ENCODE measurements at regions not wholly inside any gene's neighbourhood (a gene's known extent, or its start where the extent isn't known, plus 50 kb on each side); places are given as distances from the start of the nearest gene placed in this dataset.

DNA sequence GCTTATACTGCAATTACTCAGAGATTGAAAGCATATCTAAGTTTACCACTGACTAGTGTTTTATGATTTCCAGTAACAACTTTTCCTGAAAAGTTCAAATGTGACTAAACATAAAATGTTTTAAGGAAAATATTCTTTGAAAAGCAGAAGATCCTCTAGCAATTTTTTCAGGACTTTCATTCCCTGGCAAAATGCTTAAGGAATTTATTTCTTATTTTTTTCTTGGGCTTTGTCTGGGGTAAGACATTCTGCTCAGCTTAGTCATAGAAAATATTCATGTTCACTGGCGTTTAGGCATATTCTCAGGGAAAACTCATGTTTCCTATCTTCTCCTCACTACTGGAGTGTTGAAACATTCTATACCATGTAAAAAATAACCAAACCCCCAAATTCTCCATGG lies 235.3 kb upstream of the CEP162 start:
- no peak for DNase-seq (ENCODE audit: low spot score)

- no peak for DNase-seq (ENCODE audit: low spot score)
Measured at GRCh38 chr6:84461461-84461860, 234.0 kb upstream of the CEP162 start.

GRCh38 chr6:84460491-84460890 lies 233.0 kb upstream of the CEP162 start:
- no peak for DNase-seq (ENCODE audit: low spot score)

GRCh38 chr6:84459401-84459800 lies 232.0 kb upstream of the CEP162 start:
- no peak for DNase-seq (ENCODE audit: low spot score)

DNA sequence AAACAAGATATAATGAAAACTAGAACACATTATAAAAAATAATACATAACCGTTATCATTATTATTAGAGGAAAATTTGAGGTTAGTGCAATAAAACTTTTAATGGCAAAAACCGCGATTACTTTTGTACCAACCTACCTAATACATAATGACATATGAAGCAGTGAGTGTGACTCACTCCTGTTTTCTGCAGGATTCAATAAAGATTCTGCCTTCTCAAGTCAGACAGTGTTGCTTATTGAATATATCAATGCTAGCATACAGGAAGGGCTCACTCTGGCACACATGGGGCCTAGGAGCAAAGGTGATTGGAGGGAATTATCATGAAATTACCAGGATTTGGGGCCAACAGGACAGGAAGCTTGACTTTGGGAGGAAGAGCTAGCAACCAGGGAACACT lies 230.8 kb upstream of the CEP162 start:
- no peak for DNase-seq (ENCODE audit: low spot score)

- no peak for DNase-seq (ENCODE audit: low spot score)
Measured at GRCh38 chr6:84457276-84457675, 229.8 kb upstream of the CEP162 start.

- DNase-seq (ENCODE audit: low spot score): no peak
Measured at GRCh38 chr6:84456803-84457202, 229.4 kb upstream of the CEP162 start.

DNA sequence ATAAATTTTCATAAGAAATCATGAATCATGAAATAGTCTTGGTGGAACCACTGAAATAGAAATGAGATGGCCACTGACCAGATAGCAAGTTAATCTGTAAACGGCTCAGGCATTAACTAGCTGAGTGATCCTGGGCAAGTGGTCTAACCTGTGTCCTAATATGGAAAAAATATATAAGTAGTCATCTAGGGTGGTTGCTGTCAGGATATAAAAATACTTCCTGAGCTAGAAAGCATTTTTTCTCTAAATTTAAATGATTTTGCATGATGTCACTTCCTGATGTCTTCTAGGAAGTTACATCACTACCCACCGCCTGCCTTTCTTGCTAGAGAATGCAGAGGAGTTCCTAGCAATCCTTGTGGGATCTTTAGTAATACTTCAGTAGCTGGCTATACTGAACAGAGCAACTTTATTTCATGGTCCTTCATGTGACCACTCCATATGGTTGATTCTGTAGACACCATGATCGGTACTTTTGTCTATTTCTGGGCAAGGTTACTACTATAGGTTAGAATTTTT lies 228.1 kb upstream of the CEP162 start:
- no peak for DNase-seq (ENCODE audit: low spot score)

DNA sequence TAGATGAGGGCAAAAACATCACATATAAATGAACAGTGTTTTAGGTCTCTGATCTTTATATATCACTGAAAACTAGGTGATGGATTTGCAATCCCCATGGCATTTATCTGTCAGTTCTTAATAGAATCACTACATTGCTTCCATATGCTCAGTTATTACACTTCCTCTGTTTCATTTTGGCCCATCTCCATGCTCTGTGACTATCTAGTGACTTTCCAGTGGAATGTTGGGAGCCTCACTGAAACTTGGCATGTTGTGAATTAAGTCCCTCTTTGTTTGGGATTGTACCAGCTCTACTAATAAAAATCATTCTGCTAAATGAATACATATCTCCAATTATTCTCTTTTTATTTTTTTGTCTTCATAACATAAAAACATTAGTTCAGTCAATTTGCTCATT lies 226.1 kb upstream of the CEP162 start:
- no peak for DNase-seq (ENCODE audit: low spot score)

DNA sequence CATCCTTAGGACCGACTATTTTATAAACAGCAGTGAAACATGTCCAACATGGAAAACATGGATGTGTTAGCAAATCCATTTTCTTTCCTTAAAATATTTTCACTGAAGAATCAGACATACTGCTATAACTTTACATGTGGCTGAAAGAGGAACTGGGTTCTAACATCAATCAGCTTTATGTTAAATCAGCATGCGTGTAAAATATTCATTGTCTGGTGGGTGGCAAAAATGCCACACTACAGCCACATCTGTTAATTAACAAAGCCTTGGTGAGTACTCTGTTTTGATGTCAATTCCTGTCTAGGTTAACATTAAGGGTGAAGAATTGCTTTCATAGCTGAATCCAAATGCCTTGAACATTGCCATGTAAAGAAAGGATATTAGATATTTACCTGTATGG lies 222.6 kb upstream of the CEP162 start:
- DNase-seq (ENCODE audit: low spot score): no peak

- DNase-seq (ENCODE audit: low spot score): peak; percentile 8
Measured at GRCh38 chr6:84449220-84449619, 221.8 kb upstream of the CEP162 start.

DNA sequence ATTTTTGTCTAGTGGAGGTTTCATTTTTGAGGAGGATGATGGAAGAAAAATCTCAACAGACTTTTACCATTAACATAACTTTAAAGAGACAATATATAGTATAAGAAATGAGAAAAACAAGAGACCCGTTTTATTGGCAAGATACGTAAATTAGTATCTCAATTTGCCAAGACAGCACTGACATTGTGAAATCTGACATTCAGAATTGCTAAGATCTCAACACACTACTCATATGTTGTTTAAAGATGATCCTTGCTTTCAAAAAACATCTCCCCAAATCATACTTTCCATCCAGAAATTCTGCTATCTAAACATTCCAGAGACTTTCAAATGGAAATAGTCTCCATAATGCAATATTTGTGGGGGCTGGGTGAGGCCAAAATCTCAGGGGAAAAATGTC lies 220.9 kb upstream of the CEP162 start:
- no peak for DNase-seq (ENCODE audit: low spot score)

- DNase-seq (ENCODE audit: low spot score): no peak
Measured at GRCh38 chr6:84447651-84448050, 220.2 kb upstream of the CEP162 start.

- no peak for DNase-seq (ENCODE audit: low spot score)
Measured at GRCh38 chr6:84445068-84445467, 217.6 kb upstream of the CEP162 start.

GRCh38 chr6:84442208-84442607 lies 214.8 kb upstream of the CEP162 start:
- no peak for DNase-seq (ENCODE audit: low spot score)

- no peak for DNase-seq (ENCODE audit: low spot score)
Measured at GRCh38 chr6:84441456-84441855, 214.0 kb upstream of the CEP162 start.

DNA sequence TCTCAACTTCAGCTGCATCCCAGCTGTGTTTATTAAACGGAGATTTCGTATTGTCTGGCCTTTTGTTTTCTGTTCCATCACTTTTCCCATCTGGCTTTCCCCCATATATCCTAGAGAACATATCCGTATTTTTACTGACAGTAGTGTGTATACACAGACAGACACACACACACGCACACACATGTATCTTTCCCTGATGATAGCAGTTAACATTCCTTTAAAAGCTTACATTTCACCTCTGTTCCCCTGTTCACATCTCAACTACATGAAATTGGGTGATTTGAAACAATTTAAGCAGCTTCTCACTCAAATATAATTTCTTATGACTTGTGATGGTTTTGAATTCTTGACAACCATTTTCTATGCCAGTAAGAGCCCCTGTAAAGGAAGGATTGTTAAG lies 207.1 kb upstream of the CEP162 start:
- DNase-seq (ENCODE audit: low spot score): no peak

GRCh38 chr6:84432619-84433018 lies 205.2 kb upstream of the CEP162 start:
- no peak for DNase-seq (ENCODE audit: low spot score)

DNA sequence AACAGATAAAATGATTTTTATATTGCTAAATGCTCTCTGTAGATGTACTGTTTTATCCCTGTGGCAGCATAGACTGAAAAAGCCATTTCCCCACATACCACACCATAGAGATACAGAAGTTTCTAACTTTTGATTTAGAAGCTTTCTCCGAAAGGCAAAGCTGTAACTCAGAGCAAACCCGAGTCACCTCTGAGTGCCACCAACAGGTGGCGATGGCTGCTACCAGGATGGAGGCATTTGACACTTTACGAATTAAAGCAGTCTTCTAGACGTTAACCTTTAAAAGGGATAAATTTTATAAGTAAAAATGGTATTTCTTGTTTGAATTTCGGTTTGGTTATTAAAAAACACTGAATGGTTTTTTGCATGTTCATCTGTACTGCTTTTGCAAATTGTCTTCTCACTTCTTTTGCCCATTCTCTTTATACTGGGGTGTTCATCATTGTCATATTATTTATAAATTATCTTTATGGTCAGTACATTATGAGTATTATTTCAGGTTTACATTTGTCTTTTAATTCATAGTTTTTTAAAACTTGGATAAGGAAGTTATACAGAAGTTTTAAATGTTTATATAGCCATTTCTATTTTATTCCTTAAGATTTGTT lies 201.0 kb upstream of the CEP162 start:
- peak; percentile 13 for DNase-seq (ENCODE audit: low spot score)

DNA sequence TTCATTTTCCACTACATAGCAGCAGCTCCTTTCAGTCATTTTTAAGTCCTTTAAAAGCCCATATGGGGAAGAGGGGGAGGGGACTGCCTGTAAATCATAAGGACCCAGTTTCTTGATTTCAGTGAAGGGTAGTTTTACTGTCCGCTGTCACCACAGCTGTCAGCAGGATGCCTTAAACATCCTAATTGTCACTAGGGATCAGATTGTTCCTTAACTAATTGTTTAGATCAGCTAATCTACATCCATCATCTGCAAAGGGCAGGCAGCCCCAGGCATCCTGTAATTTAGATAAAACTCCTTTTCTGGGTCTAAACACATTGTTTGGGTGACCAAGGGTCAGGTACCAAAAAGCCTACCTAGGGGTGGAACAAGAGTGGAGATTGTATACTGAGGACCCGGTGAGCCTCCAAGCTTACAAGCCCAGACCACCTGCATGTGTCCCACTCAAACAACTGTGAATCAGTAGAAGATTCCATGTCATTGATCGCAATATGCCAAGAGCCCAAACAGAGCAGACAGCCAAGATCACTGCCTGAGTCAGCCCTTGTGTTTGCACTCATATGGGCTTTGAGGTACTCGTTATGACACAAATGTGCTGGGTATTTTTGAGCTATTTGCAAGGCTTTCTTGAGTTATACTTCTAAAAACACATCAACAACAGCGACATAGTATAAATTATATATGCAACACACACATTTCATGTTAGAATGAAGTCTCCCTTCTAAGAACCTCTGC lies 198.7 kb upstream of the CEP162 start:
- no peak for DNase-seq (ENCODE audit: low spot score)

GRCh38 chr6:84424956-84425355 lies 197.5 kb upstream of the CEP162 start:
- no peak for DNase-seq (ENCODE audit: low spot score)

DNA sequence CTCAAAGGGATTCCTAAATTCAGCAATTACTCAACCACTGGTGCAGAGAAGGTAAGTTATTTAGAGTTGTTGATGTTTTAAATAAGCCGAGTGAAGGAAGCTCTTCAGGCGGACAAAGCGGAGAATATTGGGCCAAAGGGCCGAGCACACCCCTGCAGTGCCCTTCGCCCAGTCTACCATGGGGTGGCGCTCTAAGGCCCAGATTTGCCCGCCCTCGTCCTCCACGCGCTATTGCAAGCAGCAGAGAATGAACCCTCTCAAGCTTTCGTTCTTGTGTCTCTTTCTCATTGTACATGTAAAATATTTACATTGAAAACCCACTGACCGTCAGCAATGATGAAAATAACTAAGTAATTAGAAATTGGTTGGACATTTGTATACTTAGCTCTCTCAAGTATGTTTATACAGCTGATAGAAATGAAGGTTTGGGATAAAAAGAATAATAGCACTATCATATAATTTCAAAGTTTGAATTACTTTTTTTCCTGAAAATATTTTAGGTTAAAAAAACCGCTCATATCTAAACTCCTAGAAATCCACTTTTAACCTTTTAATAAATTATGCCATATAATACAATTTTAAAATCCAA lies 195.0 kb upstream of the CEP162 start:
- DNase-seq (ENCODE audit: low spot score): no peak

- no peak for DNase-seq (ENCODE audit: low spot score)
Measured at GRCh38 chr6:84421031-84421430, 193.6 kb upstream of the CEP162 start.
